Parathyroid adenoma (tissue), 2 donors: ENCODE measurements at regions not wholly inside any gene's neighbourhood (a gene's known extent, or its start where the extent isn't known, plus 50 kb on each side); places are given as distances from the start of the nearest gene placed in this dataset.

Source experiments
- H2AFZ ChIP-seq: fragments of 300-600 bp; sonication (generic); one replicate; pipeline ENCODE4 v1.7.0; 2017; ENCODE audit warnings: antibody characterized with exemption, mild to moderate bottlenecking
- H3K27ac ChIP-seq: fragments of 300-600 bp; sonication (generic); one replicate; pipeline ENCODE4 v1.7.0; 2017
- H3K27me3 ChIP-seq: fragments of 300-600 bp; sonication (generic); one replicate; pipeline ENCODE4 v1.7.0; 2017; ENCODE audit warnings: low read length; ENCODE audit not compliant: control insufficient read depth, insufficient read depth
- H3K36me3 ChIP-seq: fragments of 300-600 bp; sonication (generic); one replicate; pipeline ENCODE4 v1.7.0; 2017; ENCODE audit warnings: low read length; ENCODE audit not compliant: control insufficient read depth, insufficient read depth
- H3K4me1 ChIP-seq: fragments of 300-600 bp; sonication (generic); one replicate; pipeline ENCODE4 v1.7.0; 2017; ENCODE audit warnings: control low read depth
- H3K4me2 ChIP-seq: fragments of 300-600 bp; sonication (generic); one replicate; pipeline ENCODE4 v1.7.0; 2017; ENCODE audit warnings: low read length
- H3K4me3 ChIP-seq: fragments of 300-600 bp; sonication (generic); one replicate; pipeline ENCODE4 v1.7.0; 2017; ENCODE audit warnings: low read depth, low read length
- H3K79me2 ChIP-seq: fragments of 300-600 bp; sonication (generic); one replicate; pipeline ENCODE4 v1.7.0; 2017; ENCODE audit warnings: control low read depth
- H3K9ac ChIP-seq: fragments of 300-600 bp; sonication (generic); one replicate; pipeline ENCODE4 v1.7.0; 2017; ENCODE audit warnings: mild to moderate bottlenecking
- H3K9me3 ChIP-seq: fragments of 300-600 bp; sonication (generic); one replicate; pipeline ENCODE4 v1.7.0; 2017; ENCODE audit warnings: low read length; ENCODE audit not compliant: control insufficient read depth
- TF ChIP-seq, protein P1 (sequence below): fragments of 300-600 bp; sonication (generic); IDR thresholded peaks from one replicate; pipeline ENCODE4 v1.7.0; 2017; ENCODE audit warnings: antibody characterized with exemption, mild to moderate bottlenecking
- donor health status: primary hyperparathyroidism.

DNA sequence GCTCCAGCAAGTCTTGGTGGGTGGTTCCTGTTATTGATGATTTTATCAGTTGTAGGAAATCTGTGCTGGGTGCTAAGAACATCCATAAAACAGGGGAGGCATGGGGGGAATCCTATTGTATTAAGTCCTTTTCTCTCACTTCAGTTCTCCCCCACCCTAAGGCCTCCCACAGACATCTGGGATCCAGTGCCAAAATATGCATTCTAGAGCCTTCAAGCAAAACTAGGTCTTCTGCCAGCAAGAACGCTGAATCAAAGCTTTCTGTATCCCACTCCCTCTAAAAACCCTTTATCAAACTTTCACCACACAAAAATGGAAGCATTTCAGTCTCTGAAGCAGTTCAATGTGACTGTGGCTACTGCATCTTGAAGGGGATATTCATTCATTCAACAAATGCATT lies 281.9 kb downstream of the GAS1 start:
- Histone ChIP-seq H3K9me3 (no peaks in the 10 kb centered on the region), H3K79me2 (no peaks in the 10 kb centered on the region), H3K27me3 (no peaks in the 10 kb centered on the region), H3K4me1 (no peaks in the 10 kb centered on the region), H3K36me3 (no peaks in the 10 kb centered on the region), H3K9ac (no peak overlapping the region), H3K4me3 (no peak overlapping the region), H2AFZ (no peak overlapping the region), H3K4me2 (no peak overlapping the region), H3K27ac (no peak overlapping the region)
- TF ChIP-seq, protein P1, sequence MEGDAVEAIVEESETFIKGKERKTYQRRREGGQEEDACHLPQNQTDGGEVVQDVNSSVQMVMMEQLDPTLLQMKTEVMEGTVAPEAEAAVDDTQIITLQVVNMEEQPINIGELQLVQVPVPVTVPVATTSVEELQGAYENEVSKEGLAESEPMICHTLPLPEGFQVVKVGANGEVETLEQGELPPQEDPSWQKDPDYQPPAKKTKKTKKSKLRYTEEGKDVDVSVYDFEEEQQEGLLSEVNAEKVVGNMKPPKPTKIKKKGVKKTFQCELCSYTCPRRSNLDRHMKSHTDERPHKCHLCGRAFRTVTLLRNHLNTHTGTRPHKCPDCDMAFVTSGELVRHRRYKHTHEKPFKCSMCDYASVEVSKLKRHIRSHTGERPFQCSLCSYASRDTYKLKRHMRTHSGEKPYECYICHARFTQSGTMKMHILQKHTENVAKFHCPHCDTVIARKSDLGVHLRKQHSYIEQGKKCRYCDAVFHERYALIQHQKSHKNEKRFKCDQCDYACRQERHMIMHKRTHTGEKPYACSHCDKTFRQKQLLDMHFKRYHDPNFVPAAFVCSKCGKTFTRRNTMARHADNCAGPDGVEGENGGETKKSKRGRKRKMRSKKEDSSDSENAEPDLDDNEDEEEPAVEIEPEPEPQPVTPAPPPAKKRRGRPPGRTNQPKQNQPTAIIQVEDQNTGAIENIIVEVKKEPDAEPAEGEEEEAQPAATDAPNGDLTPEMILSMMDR: no peak

DNA sequence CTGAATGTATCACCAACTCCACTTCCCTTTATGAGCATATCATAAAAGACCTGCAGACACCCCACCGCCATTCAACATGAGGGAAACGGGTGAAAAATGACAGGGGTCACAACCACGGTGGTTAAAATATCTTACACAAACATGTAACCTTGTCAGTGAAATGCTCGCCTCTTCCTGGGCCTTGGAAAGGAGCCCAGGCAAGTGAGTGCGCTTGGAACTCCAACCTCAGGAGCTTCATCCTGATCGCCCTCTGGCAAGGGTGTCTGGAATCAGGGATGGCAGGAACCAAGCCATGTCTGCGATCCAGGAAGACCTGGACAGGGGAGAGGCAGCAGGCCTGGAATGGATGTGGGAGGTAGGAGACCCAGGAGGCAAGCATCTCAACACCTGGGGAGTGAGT lies 282.7 kb downstream of the GAS1 start:
- no peak overlapping the region for H2AFZ ChIP-seq
- no peaks in the 10 kb centered on the region for H3K9me3 ChIP-seq
- H3K27me3 ChIP-seq: no peaks in the 10 kb centered on the region
- H3K27ac ChIP-seq: no peak overlapping the region
- no peak overlapping the region for H3K4me2 ChIP-seq
- H3K4me3 ChIP-seq: no peak overlapping the region
- H3K79me2 ChIP-seq: no peaks in the 10 kb centered on the region
- H3K36me3 ChIP-seq: no peaks in the 10 kb centered on the region
- H3K4me1 ChIP-seq: no peaks in the 10 kb centered on the region
- no peak overlapping the region for H3K9ac ChIP-seq
- TF ChIP-seq, protein P1: no peak

DNA sequence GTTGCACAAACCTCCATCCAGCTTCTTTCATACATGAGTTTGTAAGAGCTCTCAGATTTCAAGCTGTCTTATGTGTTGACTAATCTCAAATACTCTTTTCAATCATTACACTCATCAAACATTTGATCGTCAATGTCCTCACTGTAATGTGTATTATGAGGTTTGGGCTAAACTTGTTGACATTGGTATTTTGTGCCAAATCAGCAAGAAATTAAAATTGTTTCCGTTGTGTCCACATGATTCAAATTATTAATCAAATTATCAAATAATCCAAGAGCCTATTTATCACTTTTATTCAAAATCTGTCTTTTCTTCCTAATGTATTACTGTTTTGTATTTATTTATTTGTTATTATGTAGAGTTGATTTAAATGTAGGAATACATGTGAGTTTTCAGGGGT lies 283.4 kb downstream of the GAS1 start:
- Histone ChIP-seq H3K4me3 (no peak overlapping the region), H3K27me3 (no peaks in the 10 kb centered on the region), H3K27ac (no peak overlapping the region), H2AFZ (no peak overlapping the region), H3K9ac (no peak overlapping the region), H3K4me2 (no peak overlapping the region), H3K4me1 (no peaks in the 10 kb centered on the region), H3K36me3 (no peaks in the 10 kb centered on the region), H3K9me3 (no peaks in the 10 kb centered on the region), H3K79me2 (no peaks in the 10 kb centered on the region)
- TF ChIP-seq, protein P1: no peak

DNA sequence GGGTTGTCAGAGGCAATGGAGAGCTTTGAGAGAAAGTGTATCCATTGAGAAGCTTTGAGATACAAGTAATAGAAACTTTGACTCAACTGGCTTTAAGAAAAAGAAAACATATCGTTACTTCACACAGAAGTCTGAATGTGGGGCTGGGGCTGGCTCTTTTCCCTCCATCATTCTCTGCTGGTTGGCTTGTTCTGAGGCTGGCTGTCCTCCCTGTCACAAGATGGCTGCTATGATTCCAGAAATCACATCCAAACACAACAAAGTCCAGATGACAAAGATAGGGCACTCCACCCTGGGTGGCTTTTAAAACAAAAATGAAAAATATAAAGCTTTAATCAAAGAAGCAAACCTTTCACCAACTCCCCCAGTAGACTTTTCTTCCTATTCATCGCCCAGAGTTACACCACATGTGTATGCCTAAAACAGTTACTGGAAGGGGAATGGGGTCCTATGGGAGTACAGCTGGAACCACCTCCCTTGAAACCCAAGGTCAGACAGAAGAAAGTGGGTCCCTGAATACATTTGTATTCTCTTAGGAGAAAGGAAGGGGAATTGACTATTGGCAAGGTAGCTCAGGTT lies 284.3 kb downstream of the GAS1 start:
- Histone ChIP-seq H3K9ac (no peak overlapping the region), H3K4me2 (no peak overlapping the region), H2AFZ (no peak overlapping the region), H3K79me2 (no peaks in the 10 kb centered on the region), H3K27me3 (no peaks in the 10 kb centered on the region), H3K36me3 (no peaks in the 10 kb centered on the region), H3K27ac (no peak overlapping the region), H3K4me1 (no peaks in the 10 kb centered on the region), H3K4me3 (no peak overlapping the region), H3K9me3 (no peaks in the 10 kb centered on the region)
- TF ChIP-seq, protein P1: no peak
